AG08395 (cell line): ENCODE measurements at regions not wholly inside any gene's neighbourhood (a gene's known extent, or its start where the extent isn't known, plus 50 kb on each side); places are given as distances from the start of the nearest gene placed in this dataset.

Experiments used
- DNase-seq: peaks from one replicate; pipeline ENCODE4 v3.0.0; 2012; ENCODE audit warnings: mixed read lengths, low spot score

GRCh38 chr7:106957766-106958165, 86.7 kb upstream of the PRKAR2B start:
- DNase-seq: no peak

GRCh38 chr7:106959753-106960152, 84.8 kb upstream of the PRKAR2B start:
- no peak for DNase-seq

GRCh38 chr7:106962751-106963150, 81.8 kb upstream of the PRKAR2B start:
- DNase-seq: no peak

- DNase-seq: no peak
Observed at GRCh38 chr7:106964466-106964865, 80.0 kb upstream of the PRKAR2B start.

GRCh38 chr7:106965108-106965507, 79.4 kb upstream of the PRKAR2B start:
- DNase-seq: no peak

GRCh38 chr7:106966121-106966520, 78.4 kb upstream of the PRKAR2B start:
- no peak for DNase-seq

GRCh38 chr7:106968160-106968559, 76.3 kb upstream of the PRKAR2B start:
- DNase-seq: no peak

- DNase-seq: no peak
Observed at GRCh38 chr7:106978425-106979420, 65.8 kb upstream of the PRKAR2B start.

- no peak for DNase-seq
Observed at GRCh38 chr7:106979551-106980357, 64.8 kb upstream of the PRKAR2B start.

- no peak for DNase-seq
Observed at GRCh38 chr7:106980358-106980685, 64.2 kb upstream of the PRKAR2B start.

GRCh38 chr7:106982415-106982814, 62.1 kb upstream of the PRKAR2B start:
- no peak for DNase-seq

GRCh38 chr7:106984034-106984433, 60.5 kb upstream of the PRKAR2B start:
- DNase-seq: no peak

GRCh38 chr7:106986450-106986977, 58.0 kb upstream of the PRKAR2B start:
- peak; percentile 8 for DNase-seq

GRCh38 chr7:106987777-106988176, 56.7 kb upstream of the PRKAR2B start:
- no peak for DNase-seq

GRCh38 chr7:106992511-106992910, 52.0 kb upstream of the PRKAR2B start:
- no peak for DNase-seq
